GDM1 (cell line): ENCODE measurements at regions not wholly inside any gene's neighbourhood (a gene's known extent, or its start where the extent isn't known, plus 50 kb on each side); places are given as distances from the start of the nearest gene placed in this dataset.

Experiments used
- DNase-seq: peaks from one replicate; lab custom pipeline; 2025; lab: John Stamatoyannopoulos, UW

- no peak for DNase-seq
These were observed 266.5 kb upstream of the PSMD7 start for GRCh38 chr16:74030000-74030706.

GRCh38 chr16:74029115-74029792 is 267.4 kb upstream of the PSMD7 start:
- no peak for DNase-seq

GRCh38 chr16:74026373-74027281 is 270.0 kb upstream of the PSMD7 start:
- DNase-seq = no peak

- no peak for DNase-seq
These were observed 271.7 kb upstream of the PSMD7 start for GRCh38 chr16:74024953-74025352.

- no peak for DNase-seq
These were observed 276.4 kb upstream of the PSMD7 start for GRCh38 chr16:74020095-74020670.

GRCh38 chr16:74019612-74020011 is 277.0 kb upstream of the PSMD7 start:
- no peak for DNase-seq

GRCh38 chr16:74015953-74016352 is 280.7 kb upstream of the PSMD7 start:
- no peak for DNase-seq

GRCh38 chr16:73998707-73999106 is 297.9 kb upstream of the PSMD7 start:
- no peak for DNase-seq

GRCh38 chr16:73997971-73998370 is 298.6 kb upstream of the PSMD7 start:
- no peak for DNase-seq

- DNase-seq = no peak
These were observed 299.3 kb upstream of the PSMD7 start for GRCh38 chr16:73997340-73997711.

GRCh38 chr16:73996624-73997339 is 299.8 kb upstream of the PSMD7 start:
- DNase-seq = no peak

- DNase-seq = no peak
These were observed 302.7 kb upstream of the PSMD7 start for GRCh38 chr16:73993878-73994277.

GRCh38 chr16:73978407-73978784 is 318.2 kb upstream of the PSMD7 start:
- no peak for DNase-seq

GRCh38 chr16:73976644-73977043 is 320.0 kb upstream of the PSMD7 start:
- no peak for DNase-seq

- DNase-seq = no peak
These were observed 323.4 kb upstream of the PSMD7 start for GRCh38 chr16:73973174-73973573.

- DNase-seq = no peak
These were observed 329.8 kb upstream of the PSMD7 start for GRCh38 chr16:73966851-73967250.

- no peak for DNase-seq
These were observed 331.0 kb upstream of the PSMD7 start for GRCh38 chr16:73965591-73965990.

GRCh38 chr16:73956587-73957494 is 339.8 kb upstream of the PSMD7 start:
- DNase-seq = peak; percentile 34

- no peak for DNase-seq
These were observed 340.9 kb upstream of the PSMD7 start for GRCh38 chr16:73955702-73956101.

GRCh38 chr16:73955255-73955654 is 341.4 kb upstream of the PSMD7 start:
- DNase-seq = no peak

- DNase-seq = no peak
These were observed 345.1 kb upstream of the PSMD7 start for GRCh38 chr16:73951481-73951880.
